Bronchial epithelial cell (primary cell): ENCODE measurements at regions not wholly inside any gene's neighbourhood (a gene's known extent, or its start where the extent isn't known, plus 50 kb on each side); places are given as distances from the start of the nearest gene placed in this dataset.
A peak's percentile ranks its signal among the peaks of the same experiment; 100 is the strongest.

ENCODE experiments used
- DNase-seq: peaks from one replicate; pipeline ENCODE4 v3.0.0-alpha.2; 2010; ENCODE audit warnings: low read depth
- FAIRE-seq: peaks from 2 replicates; lab custom pipeline; 2011; peaks lifted over from hg19 to GRCh38; lab: Jason Lieb, UNC
- H3K27me3 ChIP-seq: 2 replicates; pipeline ENCODE4 v1.5.1; 2011; ENCODE audit warnings: low read length; ENCODE audit not compliant: control insufficient read depth, insufficient read depth
- H3K36me3 ChIP-seq: 2 replicates; pipeline ENCODE4 v1.5.1; 2011; ENCODE audit warnings: low read length; ENCODE audit not compliant: control insufficient read depth, insufficient read depth
- H3K4me3 ChIP-seq: 2 replicates; pipeline ENCODE4 v1.5.1; 2011; ENCODE audit warnings: mild to moderate bottlenecking, low read depth, low read length, control low read depth
- CTCF ChIP-seq: IDR thresholded peaks from 2 replicates; pipeline ENCODE4 v1.5.1; 2011; ENCODE audit warnings: mild to moderate bottlenecking, moderate library complexity, low read length, control low read depth, inconsistent platforms; ENCODE audit not compliant: insufficient read depth, severe bottlenecking

GRCh38 chr12:45124485-45125155, 73.7 kb upstream of the DBX2 start:
- Histone ChIP-seq H3K36me3 (no peaks in the 10 kb centered on the region), H3K4me3 (no peak overlapping the region), H3K27me3 (no peaks in the 10 kb centered on the region)
- DNase-seq (peak; percentile 43), FAIRE-seq (no peak)
- no peak for TF ChIP-seq CTCF

GRCh38 chr12:45125997-45126396, 75.1 kb upstream of the DBX2 start:
- TF ChIP-seq CTCF: no peak
- DNase-seq (peak; percentile 92), FAIRE-seq (peak; percentile 83)
- no peaks in the 10 kb centered on the region for H3K36me3 ChIP-seq
- no peaks in the 10 kb centered on the region for H3K27me3 ChIP-seq
- H3K4me3 ChIP-seq: no peak overlapping the region

GRCh38 chr12:45128637-45129036, 77.7 kb upstream of the DBX2 start:
- Histone ChIP-seq H3K4me3 (no peak overlapping the region), H3K27me3 (peaks cover 3% of the 10 kb centered on the region), H3K36me3 (no peaks in the 10 kb centered on the region)
- FAIRE-seq: no peak
- TF ChIP-seq CTCF: no peak
- DNase-seq: no peak

- FAIRE-seq (peak; percentile 23), DNase-seq (peak; percentile 69)
- H3K27me3 ChIP-seq: peaks cover 3% of the 10 kb centered on the region
- no peaks in the 10 kb centered on the region for H3K36me3 ChIP-seq
- TF ChIP-seq CTCF: peak; percentile 64
- H3K4me3 ChIP-seq: no peak overlapping the region
These were observed 80.0 kb upstream of the DBX2 start for GRCh38 chr12:45130881-45131281.

GRCh38 chr12:45131506-45131905, 80.6 kb upstream of the DBX2 start:
- DNase-seq (no peak), FAIRE-seq (no peak)
- Histone ChIP-seq H3K27me3 (peaks cover 3% of the 10 kb centered on the region), H3K4me3 (no peak overlapping the region), H3K36me3 (no peaks in the 10 kb centered on the region)
- TF ChIP-seq CTCF: no peak

- DNase-seq (no peak), FAIRE-seq (no peak)
- no peaks in the 10 kb centered on the region for H3K36me3 ChIP-seq
- no peak overlapping the region for H3K4me3 ChIP-seq
- no peak for TF ChIP-seq CTCF
- H3K27me3 ChIP-seq: no peaks in the 10 kb centered on the region
These were observed 77.3 kb upstream of the ANO6 start for GRCh38 chr12:45138609-45139008.
